Liver (tissue), 8 donors: ENCODE measurements at regions not wholly inside any gene's neighbourhood (a gene's known extent, or its start where the extent isn't known, plus 50 kb on each side); places are given as distances from the start of the nearest gene placed in this dataset.

Experiments
- DNase-seq: peaks from one replicate; pipeline ENCODE4 v3.0.0-alpha.2; 2017; ENCODE audit warnings: low spot score
- H3K27ac ChIP-seq, 2 donors: one replicate each; pipeline ENCODE4 v1.7.0; 2013; ENCODE audit warnings: inconsistent platforms in 2 of 2, low read length in 2 of 2, control low read depth in 1 of 2, low read depth in 1 of 2, mild to moderate bottlenecking in 1 of 2
- H3K27me3 ChIP-seq, 4 donors: one replicate each; pipeline versions ENCODE4 v1.6.1 to v1.7.0; 2013; ENCODE audit warnings: low read length in 3 of 4, inconsistent platforms in 1 of 4, mild to moderate bottlenecking in 1 of 4, moderate library complexity in 1 of 4; ENCODE audit not compliant: control insufficient read depth in 4 of 4, insufficient read depth in 4 of 4
- H3K36me3 ChIP-seq, 4 donors: one replicate each; pipeline versions ENCODE4 v1.6.1 to v1.7.0; 2013; ENCODE audit warnings: low read length in 3 of 4, mild to moderate bottlenecking in 3 of 4, low read depth in 1 of 4, moderate library complexity in 1 of 4; ENCODE audit not compliant: control insufficient read depth in 4 of 4, insufficient read depth in 3 of 4
- H3K4me1 ChIP-seq, 4 donors: one replicate each; pipeline versions ENCODE4 v1.6.1 to v1.7.0; 2013; ENCODE audit warnings: low read length in 3 of 4, mild to moderate bottlenecking in 3 of 4, moderate library complexity in 1 of 4; ENCODE audit not compliant: control insufficient read depth in 4 of 4, insufficient read depth in 4 of 4
- H3K4me3 ChIP-seq, 3 donors: one replicate each; pipeline versions ENCODE4 v1.6.1 to v1.7.0; 2013; ENCODE audit warnings: low read length in 3 of 3, control low read depth in 1 of 3, low read depth in 1 of 3, mild to moderate bottlenecking in 1 of 3
- H3K9ac ChIP-seq, 2 donors: one replicate each; pipeline ENCODE4 v1.7.0; 2013; ENCODE audit warnings: low read length in 2 of 2, mild to moderate bottlenecking in 2 of 2, moderate library complexity in 2 of 2, control low read depth in 1 of 2, low read depth in 1 of 2
- H3K9me3 ChIP-seq, 4 donors: one replicate each; pipeline versions ENCODE4 v1.6.1 to v1.7.0; 2013; ENCODE audit warnings: low read length in 3 of 4; ENCODE audit not compliant: control insufficient read depth in 4 of 4
- ATF3 ChIP-seq: IDR thresholded peaks from 2 replicates; pipeline ENCODE4 v1.6.1; 2016; ENCODE audit warnings: antibody characterized with exemption
- EGR1 ChIP-seq, 2 donors: IDR thresholded peaks; 2 replicates each; pipeline ENCODE4 v1.6.1; 2016 to 2018; ENCODE audit warnings: antibody characterized with exemption in 2 of 2, low read depth in 2 of 2
- FOXA1 ChIP-seq: IDR thresholded peaks from 2 replicates; pipeline ENCODE4 v1.6.1; 2016; ENCODE audit warnings: antibody characterized with exemption
- FOXA2 ChIP-seq: IDR thresholded peaks from 2 replicates; pipeline ENCODE4 v1.6.1; 2016; ENCODE audit warnings: antibody characterized with exemption
- HNF4A ChIP-seq, 2 donors: conservative IDR thresholded peaks; 2 replicates each; pipeline ENCODE4 v1.6.1; 2016; ENCODE audit warnings: antibody characterized with exemption in 2 of 2, mild to moderate bottlenecking in 2 of 2
- HNF4G ChIP-seq: IDR thresholded peaks from 2 replicates; pipeline ENCODE4 v1.6.1; 2016; ENCODE audit warnings: antibody characterized with exemption
- JUND ChIP-seq, 2 donors: IDR thresholded peaks; 2 replicates each; pipeline ENCODE4 v1.6.1; 2016; ENCODE audit warnings: antibody characterized with exemption in 2 of 2
- NR2F2 ChIP-seq: IDR thresholded peaks from 2 replicates; pipeline ENCODE4 v1.6.1; 2016; ENCODE audit warnings: antibody characterized with exemption
- RAD21 ChIP-seq, 2 donors: IDR thresholded peaks; 2 replicates each; pipeline ENCODE4 v1.6.1; 2016; ENCODE audit warnings: antibody characterized with exemption in 2 of 2, mild to moderate bottlenecking in 2 of 2
- SP1 ChIP-seq: IDR thresholded peaks from 2 replicates; pipeline ENCODE4 v1.6.1; 2018; ENCODE audit warnings: antibody characterized with exemption, mild to moderate bottlenecking
- TAF1 ChIP-seq: conservative IDR thresholded peaks from 2 replicates; pipeline ENCODE4 v1.6.1; 2016; ENCODE audit warnings: antibody characterized with exemption, mild to moderate bottlenecking
- WGBS: extraction: QIAGEN DNeasy Blood & Tissue Kit; methylation state at CpG from one replicate; pipeline ENCODE4 v1.1.7; 2013; 5-methylcytosine and 5-hydroxymethylcytosine counted together
- TF ChIP-seq, protein P1 (sequence below): IDR thresholded peaks from 2 replicates; pipeline ENCODE4 v1.6.1; 2016; ENCODE audit warnings: antibody characterized with exemption, mild to moderate bottlenecking
- TF ChIP-seq, protein P2 (sequence below): fragments of 150-350 bp; IDR thresholded peaks from 2 replicates; pipeline ENCODE4 v1.5.1; 2017; ENCODE audit warnings: improper control_type of control experiment, low read depth, low read length; ENCODE audit not compliant: missing input control
- TF ChIP-seq, protein P3 (sequence below): IDR thresholded peaks from 2 replicates; pipeline ENCODE4 v1.6.1; 2016; ENCODE audit warnings: antibody characterized with exemption
- donor health status: healthy.
- donor health status: healthy.
- donor health status: healthy.
- donor health status: healthy.
- donor health status: healthy.

- TF ChIP-seq, protein P1, sequence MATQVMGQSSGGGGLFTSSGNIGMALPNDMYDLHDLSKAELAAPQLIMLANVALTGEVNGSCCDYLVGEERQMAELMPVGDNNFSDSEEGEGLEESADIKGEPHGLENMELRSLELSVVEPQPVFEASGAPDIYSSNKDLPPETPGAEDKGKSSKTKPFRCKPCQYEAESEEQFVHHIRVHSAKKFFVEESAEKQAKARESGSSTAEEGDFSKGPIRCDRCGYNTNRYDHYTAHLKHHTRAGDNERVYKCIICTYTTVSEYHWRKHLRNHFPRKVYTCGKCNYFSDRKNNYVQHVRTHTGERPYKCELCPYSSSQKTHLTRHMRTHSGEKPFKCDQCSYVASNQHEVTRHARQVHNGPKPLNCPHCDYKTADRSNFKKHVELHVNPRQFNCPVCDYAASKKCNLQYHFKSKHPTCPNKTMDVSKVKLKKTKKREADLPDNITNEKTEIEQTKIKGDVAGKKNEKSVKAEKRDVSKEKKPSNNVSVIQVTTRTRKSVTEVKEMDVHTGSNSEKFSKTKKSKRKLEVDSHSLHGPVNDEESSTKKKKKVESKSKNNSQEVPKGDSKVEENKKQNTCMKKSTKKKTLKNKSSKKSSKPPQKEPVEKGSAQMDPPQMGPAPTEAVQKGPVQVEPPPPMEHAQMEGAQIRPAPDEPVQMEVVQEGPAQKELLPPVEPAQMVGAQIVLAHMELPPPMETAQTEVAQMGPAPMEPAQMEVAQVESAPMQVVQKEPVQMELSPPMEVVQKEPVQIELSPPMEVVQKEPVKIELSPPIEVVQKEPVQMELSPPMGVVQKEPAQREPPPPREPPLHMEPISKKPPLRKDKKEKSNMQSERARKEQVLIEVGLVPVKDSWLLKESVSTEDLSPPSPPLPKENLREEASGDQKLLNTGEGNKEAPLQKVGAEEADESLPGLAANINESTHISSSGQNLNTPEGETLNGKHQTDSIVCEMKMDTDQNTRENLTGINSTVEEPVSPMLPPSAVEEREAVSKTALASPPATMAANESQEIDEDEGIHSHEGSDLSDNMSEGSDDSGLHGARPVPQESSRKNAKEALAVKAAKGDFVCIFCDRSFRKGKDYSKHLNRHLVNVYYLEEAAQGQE = no peak
- TF ChIP-seq FOXA2 = no peak
These were observed 79.4 kb upstream of the THBS1 start (continued) for GRCh38 chr15:39501366-39502081.

GRCh38 chr15:39502082-39502447 lies 78.8 kb upstream of the THBS1 start:
- H3K9ac ChIP-seq = no peak overlapping the region
- no peak for DNase-seq
- H3K27ac ChIP-seq = peak overlapping the region in 1 of 2 donors; percentile 36
- no peak for TF ChIP-seq NR2F2
- TF ChIP-seq TAF1 = no peak
- TF ChIP-seq, protein P2, sequence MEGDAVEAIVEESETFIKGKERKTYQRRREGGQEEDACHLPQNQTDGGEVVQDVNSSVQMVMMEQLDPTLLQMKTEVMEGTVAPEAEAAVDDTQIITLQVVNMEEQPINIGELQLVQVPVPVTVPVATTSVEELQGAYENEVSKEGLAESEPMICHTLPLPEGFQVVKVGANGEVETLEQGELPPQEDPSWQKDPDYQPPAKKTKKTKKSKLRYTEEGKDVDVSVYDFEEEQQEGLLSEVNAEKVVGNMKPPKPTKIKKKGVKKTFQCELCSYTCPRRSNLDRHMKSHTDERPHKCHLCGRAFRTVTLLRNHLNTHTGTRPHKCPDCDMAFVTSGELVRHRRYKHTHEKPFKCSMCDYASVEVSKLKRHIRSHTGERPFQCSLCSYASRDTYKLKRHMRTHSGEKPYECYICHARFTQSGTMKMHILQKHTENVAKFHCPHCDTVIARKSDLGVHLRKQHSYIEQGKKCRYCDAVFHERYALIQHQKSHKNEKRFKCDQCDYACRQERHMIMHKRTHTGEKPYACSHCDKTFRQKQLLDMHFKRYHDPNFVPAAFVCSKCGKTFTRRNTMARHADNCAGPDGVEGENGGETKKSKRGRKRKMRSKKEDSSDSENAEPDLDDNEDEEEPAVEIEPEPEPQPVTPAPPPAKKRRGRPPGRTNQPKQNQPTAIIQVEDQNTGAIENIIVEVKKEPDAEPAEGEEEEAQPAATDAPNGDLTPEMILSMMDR = no peak
- TF ChIP-seq FOXA1 = no peak
- TF ChIP-seq, protein P3, sequence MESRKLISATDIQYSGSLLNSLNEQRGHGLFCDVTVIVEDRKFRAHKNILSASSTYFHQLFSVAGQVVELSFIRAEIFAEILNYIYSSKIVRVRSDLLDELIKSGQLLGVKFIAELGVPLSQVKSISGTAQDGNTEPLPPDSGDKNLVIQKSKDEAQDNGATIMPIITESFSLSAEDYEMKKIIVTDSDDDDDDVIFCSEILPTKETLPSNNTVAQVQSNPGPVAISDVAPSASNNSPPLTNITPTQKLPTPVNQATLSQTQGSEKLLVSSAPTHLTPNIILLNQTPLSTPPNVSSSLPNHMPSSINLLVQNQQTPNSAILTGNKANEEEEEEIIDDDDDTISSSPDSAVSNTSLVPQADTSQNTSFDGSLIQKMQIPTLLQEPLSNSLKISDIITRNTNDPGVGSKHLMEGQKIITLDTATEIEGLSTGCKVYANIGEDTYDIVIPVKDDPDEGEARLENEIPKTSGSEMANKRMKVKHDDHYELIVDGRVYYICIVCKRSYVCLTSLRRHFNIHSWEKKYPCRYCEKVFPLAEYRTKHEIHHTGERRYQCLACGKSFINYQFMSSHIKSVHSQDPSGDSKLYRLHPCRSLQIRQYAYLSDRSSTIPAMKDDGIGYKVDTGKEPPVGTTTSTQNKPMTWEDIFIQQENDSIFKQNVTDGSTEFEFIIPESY = no peak
- no peak for TF ChIP-seq SP1
- no peak for TF ChIP-seq RAD21 (IDR thresholded peaks at IDR 0.05)
- no peak for TF ChIP-seq EGR1 (IDR thresholded peaks at IDR 0.05; ENCODE audit: low read depth in 2 of 2)
- no peak for TF ChIP-seq HNF4G
- TF ChIP-seq HNF4A (conservative IDR thresholded peaks at IDR 0.05) = no peak
- no peak for TF ChIP-seq ATF3
- no peak for TF ChIP-seq JUND (IDR thresholded peaks at IDR 0.05)
- TF ChIP-seq FOXA2 = no peak
- TF ChIP-seq, protein P1 = no peak
- no peaks in the 10 kb centered on the region for H3K27me3 ChIP-seq
- H3K4me1 ChIP-seq = no peaks in the 10 kb centered on the region
- H3K36me3 ChIP-seq = no peaks in the 10 kb centered on the region
- H3K9me3 ChIP-seq = no peaks in the 10 kb centered on the region
- H3K4me3 ChIP-seq = no peak overlapping the region
- WGBS = 86% methylated on average over 4 of the region's 4 CpGs
